ENCODE measurements at regions not wholly inside any gene's neighbourhood (a gene's known extent, or its start where the extent isn't known, plus 50 kb on each side); places are given as distances from the start of the nearest gene placed in this dataset.

- TF ChIP-seq CTCF (conservative IDR thresholded peaks at IDR 0.05 in 1 of 2, IDR thresholded peaks at IDR 0.05 in 1 of 2; ENCODE audit: extremely low read depth in 1 of 2, insufficient read depth in 1 of 2, low read depth in 1 of 2, low read length in 2 of 2): no peak
- no peak for TF ChIP-seq EZH2 (IDR thresholded peaks at IDR 0.05; ENCODE audit: borderline replicate concordance, low read length)
Observed at GRCh38 chr2:56088411-56088810, 95.4 kb upstream of the CCDC85A start.
